Stimulated activated naive CD8-positive, alpha-beta T cell treated with anti-CD3 and anti-CD28 coated beads, Interleukin-15, Interleukin-2, amounts not matched to agents 100 ng/mL and 50 ng/mL, for 24 hours (primary cell): ENCODE measurements at regions not wholly inside any gene's neighbourhood (a gene's known extent, or its start where the extent isn't known, plus 50 kb on each side); places are given as distances from the start of the nearest gene placed in this dataset.

Source experiments
- H3K27ac Mint-ChIP-seq: one replicate; pipeline ENCODE4 v1.8.0; 2021; ENCODE audit warnings: mild to moderate bottlenecking, mixed read lengths
- H3K27me3 Mint-ChIP-seq: one replicate; pipeline ENCODE4 v1.8.0; 2021; ENCODE audit warnings: mixed read lengths
- H3K36me3 Mint-ChIP-seq: one replicate; pipeline ENCODE4 v1.8.0; 2021; ENCODE audit warnings: low read depth, mixed read lengths
- H3K4me1 Mint-ChIP-seq: one replicate; pipeline ENCODE4 v1.8.0; 2021; ENCODE audit warnings: low read depth, mixed read lengths
- H3K4me3 Mint-ChIP-seq: one replicate; pipeline ENCODE4 v1.8.0; 2021; ENCODE audit warnings: mild to moderate bottlenecking, mixed read lengths
- H3K9me3 Mint-ChIP-seq: one replicate; pipeline ENCODE4 v1.8.0; 2021; ENCODE audit warnings: mixed read lengths

- Mint-ChIP-seq H3K9me3 (no peaks in the 10 kb centered on the region), H3K4me3 (no peak overlapping the region), H3K4me1 (no peaks in the 10 kb centered on the region), H3K36me3 (no peaks in the 10 kb centered on the region), H3K27me3 (peaks cover 5% of the 10 kb centered on the region), H3K27ac (no peak overlapping the region)
Measured at GRCh38 chr10:44017483-44018145, 367.3 kb downstream of the CXCL12 start.

- H3K4me1 Mint-ChIP-seq, result no peaks in the 10 kb centered on the region
- no peaks in the 10 kb centered on the region for H3K36me3 Mint-ChIP-seq
- peaks cover 5% of the 10 kb centered on the region for H3K27me3 Mint-ChIP-seq
- H3K27ac Mint-ChIP-seq, result no peak overlapping the region
- no peak overlapping the region for H3K4me3 Mint-ChIP-seq
- H3K9me3 Mint-ChIP-seq, result no peaks in the 10 kb centered on the region
Measured at GRCh38 chr10:44016589-44017482, 368.1 kb downstream of the CXCL12 start.

DNA sequence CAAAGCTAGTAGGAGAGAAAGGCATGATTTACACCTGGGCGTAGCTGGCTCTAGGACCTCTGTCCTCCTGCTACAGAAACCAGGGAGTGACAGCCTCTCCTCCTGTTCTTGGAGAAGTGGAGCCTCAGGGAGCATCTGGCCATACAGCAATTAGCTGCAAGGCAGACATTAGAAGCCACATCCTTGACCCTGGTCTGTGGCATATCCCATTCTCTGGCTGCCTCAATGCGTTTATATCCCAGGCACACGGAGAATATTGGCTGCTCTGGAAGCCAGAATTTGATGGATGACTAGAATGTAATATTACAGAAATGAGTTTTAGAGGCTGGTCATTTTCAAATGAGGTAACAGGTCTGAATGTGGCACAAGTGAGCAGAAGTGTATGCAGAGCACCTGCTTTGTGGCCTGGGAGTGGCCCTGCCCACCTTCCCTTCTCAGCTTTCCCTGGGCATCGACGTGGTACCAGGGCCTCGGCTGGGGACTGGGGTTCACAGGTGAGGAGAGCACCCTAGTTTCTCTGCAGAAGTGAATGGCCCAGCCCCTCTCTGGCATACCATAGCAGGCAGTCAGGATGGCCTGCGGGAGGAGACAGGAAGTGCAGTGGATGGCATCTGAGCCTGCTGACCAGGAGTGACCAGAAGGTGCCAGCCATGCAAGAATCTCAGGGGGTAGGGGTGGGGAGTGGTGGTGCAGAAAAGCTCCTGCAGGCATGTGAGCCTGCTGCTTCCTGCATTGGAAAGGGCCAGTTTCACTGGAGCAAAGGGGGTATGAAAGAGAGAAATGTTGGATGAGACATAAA is 367.2 kb upstream of the ZNF32 start:
- H3K36me3 Mint-ChIP-seq, result no peaks in the 10 kb centered on the region
- H3K4me1 Mint-ChIP-seq, result peaks cover 7% of the 10 kb centered on the region
- peaks cover 5% of the 10 kb centered on the region for H3K27me3 Mint-ChIP-seq
- no peak overlapping the region for H3K27ac Mint-ChIP-seq
- H3K9me3 Mint-ChIP-seq, result no peaks in the 10 kb centered on the region
- H3K4me3 Mint-ChIP-seq, result no peak overlapping the region

- Mint-ChIP-seq H3K27ac (no peak overlapping the region), H3K36me3 (no peaks in the 10 kb centered on the region), H3K9me3 (no peaks in the 10 kb centered on the region), H3K4me3 (no peak overlapping the region), H3K4me1 (peaks cover 7% of the 10 kb centered on the region), H3K27me3 (peaks cover 5% of the 10 kb centered on the region)
Measured at GRCh38 chr10:44014644-44015250, 366.1 kb upstream of the ZNF32 start.

GRCh38 chr10:44013981-44014380 is 365.3 kb upstream of the ZNF32 start:
- peaks cover under 1% of the 10 kb centered on the region for H3K27me3 Mint-ChIP-seq
- no peak overlapping the region for H3K4me3 Mint-ChIP-seq
- no peak overlapping the region for H3K27ac Mint-ChIP-seq
- H3K36me3 Mint-ChIP-seq, result no peaks in the 10 kb centered on the region
- H3K4me1 Mint-ChIP-seq, result peaks cover 7% of the 10 kb centered on the region
- H3K9me3 Mint-ChIP-seq, result no peaks in the 10 kb centered on the region

DNA sequence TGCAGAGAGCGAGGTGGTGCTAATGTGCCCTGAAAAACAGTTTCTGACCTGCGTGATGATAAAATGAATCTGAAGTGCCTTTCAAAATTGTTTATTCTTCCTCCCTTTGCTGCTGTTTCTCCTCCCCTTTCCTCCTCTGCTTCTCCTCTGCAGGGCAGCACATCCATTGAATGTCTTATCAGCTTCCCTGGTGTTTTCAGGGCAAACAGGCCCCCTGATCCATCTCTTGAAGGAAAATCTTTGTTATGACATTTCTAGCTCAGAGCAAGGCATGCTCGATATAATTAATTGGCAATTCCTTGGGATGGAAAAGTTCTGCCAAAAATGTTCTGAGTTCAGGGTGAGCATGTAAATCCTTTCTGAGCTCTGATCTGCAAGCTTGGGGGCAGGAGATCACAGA is 364.2 kb upstream of the ZNF32 start:
- no peaks in the 10 kb centered on the region for H3K27me3 Mint-ChIP-seq
- H3K27ac Mint-ChIP-seq, result no peak overlapping the region
- H3K4me3 Mint-ChIP-seq, result no peak overlapping the region

DNA sequence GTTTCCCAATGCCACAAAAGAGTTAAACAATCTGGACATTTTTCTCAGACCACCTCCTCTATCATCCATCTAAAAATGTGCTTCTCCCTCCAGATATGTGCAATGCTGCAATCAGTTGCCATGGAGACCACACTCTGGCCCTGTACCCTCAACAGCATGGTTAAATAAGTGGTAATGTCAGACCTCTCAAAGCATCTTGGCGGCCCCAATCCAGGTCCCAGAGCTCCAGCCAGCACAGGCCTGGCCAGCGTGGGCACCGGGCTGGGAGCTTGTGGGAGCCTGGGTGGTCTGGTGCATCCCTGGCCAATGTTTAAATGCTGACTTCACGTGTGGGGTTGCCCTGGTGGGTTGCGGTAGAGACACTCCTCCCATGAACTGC is 362.9 kb upstream of the ZNF32 start:
- no peak overlapping the region for H3K4me3 Mint-ChIP-seq
- peaks cover 7% of the 10 kb centered on the region for H3K4me1 Mint-ChIP-seq
- H3K27ac Mint-ChIP-seq, result no peak overlapping the region
- H3K9me3 Mint-ChIP-seq, result no peaks in the 10 kb centered on the region
- no peaks in the 10 kb centered on the region for H3K36me3 Mint-ChIP-seq
- H3K27me3 Mint-ChIP-seq, result no peaks in the 10 kb centered on the region

More for the DNA sequence above, 364.2 kb upstream of the ZNF32 start:
- Mint-ChIP-seq H3K9me3 (no peaks in the 10 kb centered on the region), H3K4me1 (peaks cover 7% of the 10 kb centered on the region), H3K36me3 (no peaks in the 10 kb centered on the region)

- Mint-ChIP-seq H3K4me1 (peaks cover 7% of the 10 kb centered on the region), H3K4me3 (no peak overlapping the region), H3K27me3 (no peaks in the 10 kb centered on the region), H3K27ac (no peak overlapping the region), H3K9me3 (no peaks in the 10 kb centered on the region), H3K36me3 (no peaks in the 10 kb centered on the region)
Measured at GRCh38 chr10:44010873-44011602, 362.4 kb upstream of the ZNF32 start.

GRCh38 chr10:44009891-44010632 is 361.4 kb upstream of the ZNF32 start:
- H3K4me3 Mint-ChIP-seq, result no peak overlapping the region
- H3K27ac Mint-ChIP-seq, result no peak overlapping the region
- no peaks in the 10 kb centered on the region for H3K27me3 Mint-ChIP-seq
- H3K9me3 Mint-ChIP-seq, result no peaks in the 10 kb centered on the region
- no peaks in the 10 kb centered on the region for H3K36me3 Mint-ChIP-seq
- H3K4me1 Mint-ChIP-seq, result peaks cover 7% of the 10 kb centered on the region

DNA sequence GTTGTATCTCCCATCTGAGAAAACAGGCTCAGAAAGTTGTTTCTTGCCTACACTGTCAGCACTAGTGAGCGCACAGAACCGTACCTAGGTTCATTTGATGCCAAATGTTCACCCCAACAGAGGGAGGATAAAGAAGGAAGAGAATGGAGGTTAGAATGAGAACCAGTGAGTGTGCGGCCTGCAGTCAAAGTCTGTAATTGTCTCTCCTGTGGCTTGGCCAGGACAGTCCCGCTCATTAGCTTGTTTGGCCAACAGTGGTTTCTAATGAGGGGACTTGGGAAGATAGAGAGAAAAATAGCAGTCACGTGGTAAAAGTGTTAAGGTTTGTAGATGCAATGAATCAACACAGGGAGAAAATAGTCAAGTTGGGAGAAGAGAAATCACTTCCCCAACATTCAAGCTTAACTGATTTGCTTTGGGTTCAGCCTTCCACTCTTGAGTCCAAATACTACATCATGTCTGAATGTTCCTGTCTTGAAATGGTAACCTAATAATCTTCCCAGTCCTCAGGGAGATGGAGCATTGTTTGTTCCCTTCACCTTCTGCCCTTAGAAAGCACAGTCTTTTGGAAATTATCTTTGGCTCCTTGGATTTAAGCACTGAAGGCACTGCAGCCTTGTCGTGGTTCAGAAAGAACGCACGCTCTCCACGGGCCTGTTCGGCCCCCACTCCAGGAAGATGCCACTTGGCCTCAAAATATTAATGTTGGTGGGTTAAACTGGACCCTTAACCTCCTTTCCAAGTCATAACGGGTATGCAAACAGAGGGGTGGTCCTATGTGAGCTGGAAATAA is 360.4 kb upstream of the ZNF32 start:
- no peaks in the 10 kb centered on the region for H3K9me3 Mint-ChIP-seq
- H3K36me3 Mint-ChIP-seq, result no peaks in the 10 kb centered on the region
- H3K4me3 Mint-ChIP-seq, result no peak overlapping the region
- no peaks in the 10 kb centered on the region for H3K27me3 Mint-ChIP-seq
- H3K4me1 Mint-ChIP-seq, result peaks cover 7% of the 10 kb centered on the region
- no peak overlapping the region for H3K27ac Mint-ChIP-seq

GRCh38 chr10:44008270-44008916 is 359.7 kb upstream of the ZNF32 start:
- H3K36me3 Mint-ChIP-seq, result no peaks in the 10 kb centered on the region
- H3K4me1 Mint-ChIP-seq, result peaks cover 7% of the 10 kb centered on the region
- no peak overlapping the region for H3K4me3 Mint-ChIP-seq
- H3K9me3 Mint-ChIP-seq, result no peaks in the 10 kb centered on the region
- H3K27ac Mint-ChIP-seq, result no peak overlapping the region
- no peaks in the 10 kb centered on the region for H3K27me3 Mint-ChIP-seq

DNA sequence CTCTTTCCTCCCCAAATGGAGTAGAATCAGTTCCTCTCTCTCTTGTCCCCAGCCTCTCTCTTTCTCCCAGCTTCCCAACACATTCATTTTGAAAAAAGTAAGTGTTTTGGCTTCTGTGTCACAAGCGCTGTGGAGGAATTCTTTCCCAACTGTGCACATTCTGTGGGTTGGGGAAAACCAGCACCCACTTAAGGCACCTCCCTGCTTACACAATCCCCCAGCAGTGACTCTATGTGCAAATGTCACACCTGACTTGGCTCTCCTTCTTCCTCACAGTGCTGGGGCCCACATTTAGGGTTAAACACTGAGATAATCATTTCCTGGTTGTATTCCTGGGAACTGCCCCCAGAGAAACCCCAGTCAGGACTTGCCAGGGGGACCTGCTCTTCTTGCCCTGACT is 358.1 kb upstream of the ZNF32 start:
- Mint-ChIP-seq H3K9me3 (no peaks in the 10 kb centered on the region), H3K27ac (no peak overlapping the region)

DNA sequence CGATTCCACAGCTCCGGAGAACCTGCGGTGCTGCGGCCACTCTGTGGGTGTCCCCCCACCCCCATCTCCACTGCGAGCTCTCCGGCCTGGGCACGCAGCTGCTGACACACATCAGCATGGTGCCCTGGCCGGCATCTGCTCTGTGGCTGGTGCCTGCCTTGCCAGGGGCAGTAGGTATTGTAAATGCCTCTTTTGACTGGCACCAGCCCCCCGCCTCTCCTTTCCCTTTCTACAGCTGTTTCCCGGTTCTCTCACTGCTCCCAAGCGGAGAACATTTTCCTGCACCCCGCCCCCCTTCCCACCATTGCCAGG is 357.1 kb upstream of the ZNF32 start:
- Mint-ChIP-seq H3K27me3 (peaks cover 12% of the 10 kb centered on the region), H3K27ac (no peak overlapping the region), H3K36me3 (no peaks in the 10 kb centered on the region), H3K4me3 (no peak overlapping the region), H3K4me1 (no peaks in the 10 kb centered on the region), H3K9me3 (no peaks in the 10 kb centered on the region)

More for the DNA sequence above, 358.1 kb upstream of the ZNF32 start:
- peaks cover 7% of the 10 kb centered on the region for H3K4me1 Mint-ChIP-seq
- no peak overlapping the region for H3K4me3 Mint-ChIP-seq
- no peaks in the 10 kb centered on the region for H3K36me3 Mint-ChIP-seq
- H3K27me3 Mint-ChIP-seq, result peaks cover 8% of the 10 kb centered on the region
